ENCODE measurements at regions not wholly inside any gene's neighbourhood (a gene's known extent, or its start where the extent isn't known, plus 50 kb on each side); places are given as distances from the start of the nearest gene placed in this dataset.
"Not testable (repeated sequence)": the region's sequence is repeated elsewhere in the genome, so short reads cannot be mapped to it uniquely, and the experiment has no call there.

GRCh38 chr1:72969461-72969860, 687.1 kb upstream of the NEGR1 start (continued):
- TF ChIP-seq ARNTL (CRISPR knock-in tag; IDR thresholded peaks at IDR 0.05; ENCODE audit: borderline replicate concordance, low read depth) (no peak), ZFP30 (CRISPR knock-in tag; IDR thresholded peaks at IDR 0.05) (no peak)

GRCh38 chr1:72954943-72955342, 672.6 kb upstream of the NEGR1 start:
- no peak for TF ChIP-seq ISL1 (CRISPR knock-in tag; IDR thresholded peaks at IDR 0.05)
- TF ChIP-seq TSHZ2 (CRISPR knock-in tag; IDR thresholded peaks at IDR 0.05): no peak
- ATAC-seq: no peak

- not testable (repeated sequence) for ATAC-seq
Observed at GRCh38 chr1:72950900-72951299, 668.6 kb upstream of the NEGR1 start.

GRCh38 chr1:72946903-72947499, 664.7 kb upstream of the NEGR1 start:
- ATAC-seq: no peak
- TF ChIP-seq CREB5 (CRISPR knock-in tag; IDR thresholded peaks at IDR 0.05; ENCODE audit: low read depth): no peak
- no peak for TF ChIP-seq OSR1 (CRISPR knock-in tag; IDR thresholded peaks at IDR 0.05)
- TF ChIP-seq ARNTL (CRISPR knock-in tag; IDR thresholded peaks at IDR 0.05; ENCODE audit: borderline replicate concordance, low read depth): no peak

DNA sequence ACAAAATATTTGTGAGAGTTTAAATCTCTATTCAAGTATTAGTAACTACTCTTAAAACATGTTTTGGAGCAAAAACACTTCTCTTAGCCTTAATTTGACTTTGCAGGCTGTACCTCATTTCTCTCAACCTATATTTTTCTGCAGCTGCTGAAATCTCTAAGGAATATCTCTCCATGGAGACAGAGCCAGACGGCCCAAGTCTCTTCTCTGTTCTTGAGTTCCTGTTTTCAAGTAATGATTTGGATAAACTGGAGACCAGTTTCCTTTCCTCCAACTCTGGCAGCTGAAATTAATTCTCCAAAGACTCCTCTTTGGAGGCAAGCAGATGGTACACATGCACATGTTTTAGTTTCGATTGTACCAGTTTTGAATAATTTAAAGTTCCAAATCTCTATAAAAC, 659.7 kb upstream of the NEGR1 start:
- no peak for ATAC-seq
- TF ChIP-seq SNAI2 (CRISPR knock-in tag; IDR thresholded peaks at IDR 0.05) (no peak), TOX (CRISPR knock-in tag; IDR thresholded peaks at IDR 0.05; ENCODE audit: borderline replicate concordance) (no peak), ISL1 (CRISPR knock-in tag; IDR thresholded peaks at IDR 0.05) (no peak), TSHZ2 (CRISPR knock-in tag; IDR thresholded peaks at IDR 0.05) (no peak)

DNA sequence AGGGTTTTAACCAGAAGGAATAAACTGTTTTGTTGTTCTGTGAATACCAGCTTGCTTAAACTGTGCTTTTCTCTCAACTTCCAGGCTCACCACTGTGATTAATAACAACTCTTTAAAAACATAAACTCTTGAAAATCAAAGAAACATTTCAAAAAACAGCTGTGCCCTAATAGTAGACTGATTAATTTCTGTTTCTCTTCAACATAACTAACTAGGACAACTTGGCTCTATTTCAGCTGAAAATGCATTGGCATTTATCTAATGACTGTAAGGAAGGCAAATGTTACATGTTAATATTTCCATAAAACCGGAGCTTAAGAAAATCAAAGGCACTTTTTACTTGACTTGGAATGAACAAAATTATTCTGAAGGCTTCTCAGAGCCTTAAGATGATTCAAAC, 656.1 kb upstream of the NEGR1 start:
- ATAC-seq: peak; percentile 69
- TF ChIP-seq OSR1 (CRISPR knock-in tag; IDR thresholded peaks at IDR 0.05) (no peak), ZFP30 (CRISPR knock-in tag; IDR thresholded peaks at IDR 0.05) (no peak), ISL1 (CRISPR knock-in tag; IDR thresholded peaks at IDR 0.05) (peak; percentile 86), PATZ1 (CRISPR knock-in tag; IDR thresholded peaks at IDR 0.05; ENCODE audit: borderline replicate concordance) (peak; percentile 50; the same call in 1 of the 2 replicates), CREB5 (CRISPR knock-in tag; IDR thresholded peaks at IDR 0.05; ENCODE audit: low read depth) (peak; percentile 51; the same call in 1 of the 2 replicates), ZC3H10 (CRISPR knock-in tag; IDR thresholded peaks at IDR 0.05) (no peak; the same call in 1 of the 2 replicates), ZFP3 (CRISPR knock-in tag; IDR thresholded peaks at IDR 0.05) (no peak), ZNF8 (CRISPR knock-in tag; IDR thresholded peaks at IDR 0.05) (no peak), ZNF70 (CRISPR knock-in tag; IDR thresholded peaks at IDR 0.05) (no peak), RARB (CRISPR knock-in tag; IDR thresholded peaks at IDR 0.05) (0 out of 2 replicates have a peak, but pooled peaks have one; percentile 26), BACH2 (CRISPR knock-in tag; IDR thresholded peaks at IDR 0.05; ENCODE audit: borderline replicate concordance) (no peak), SNAI2 (CRISPR knock-in tag; IDR thresholded peaks at IDR 0.05) (no peak), ESRRG (CRISPR knock-in tag; IDR thresholded peaks at IDR 0.05) (no peak), PPARA (CRISPR knock-in tag; IDR thresholded peaks at IDR 0.05; ENCODE audit: borderline replicate concordance) (no peak)
- TF ChIP-seq, protein P1, sequence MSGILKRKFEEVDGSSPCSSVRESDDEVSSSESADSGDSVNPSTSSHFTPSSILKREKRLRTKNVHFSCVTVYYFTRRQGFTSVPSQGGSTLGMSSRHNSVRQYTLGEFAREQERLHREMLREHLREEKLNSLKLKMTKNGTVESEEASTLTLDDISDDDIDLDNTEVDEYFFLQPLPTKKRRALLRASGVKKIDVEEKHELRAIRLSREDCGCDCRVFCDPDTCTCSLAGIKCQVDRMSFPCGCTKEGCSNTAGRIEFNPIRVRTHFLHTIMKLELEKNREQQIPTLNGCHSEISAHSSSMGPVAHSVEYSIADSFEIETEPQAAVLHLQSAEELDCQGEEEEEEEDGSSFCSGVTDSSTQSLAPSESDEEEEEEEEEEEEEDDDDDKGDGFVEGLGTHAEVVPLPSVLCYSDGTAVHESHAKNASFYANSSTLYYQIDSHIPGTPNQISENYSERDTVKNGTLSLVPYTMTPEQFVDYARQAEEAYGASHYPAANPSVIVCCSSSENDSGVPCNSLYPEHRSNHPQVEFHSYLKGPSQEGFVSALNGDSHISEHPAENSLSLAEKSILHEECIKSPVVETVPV (CRISPR knock-in tag; IDR thresholded peaks at IDR 0.05): no peak
